Mucosa of descending colon (tissue), 3 donors: ENCODE measurements at regions not wholly inside any gene's neighbourhood (a gene's known extent, or its start where the extent isn't known, plus 50 kb on each side); places are given as distances from the start of the nearest gene placed in this dataset.

ENCODE experiments used
- ATAC-seq: fragments of 200-7000 bp; cut with Tn5 transposase; one replicate; pipeline ENCODE4 v1.9.1; 2020; ENCODE audit warnings: mild to moderate bottlenecking, moderate library complexity
- DNase-seq, 3 donors: peaks; one replicate each; pipeline ENCODE4 v3.0.0-alpha.2; 2020
- H3K36me3 ChIP-seq: fragments of 200-600 bp; one replicate; pipeline ENCODE4 v1.8.0; 2021; ENCODE audit warnings: low read depth, mild to moderate bottlenecking
- H3K4me1 ChIP-seq: fragments of 200-600 bp; one replicate; pipeline ENCODE4 v1.8.0; 2021; ENCODE audit warnings: low read depth, mild to moderate bottlenecking
- H3K4me3 ChIP-seq: fragments of 200-600 bp; one replicate; pipeline ENCODE4 v1.8.0; 2021; ENCODE audit warnings: mild to moderate bottlenecking
- H3K9me3 ChIP-seq: fragments of 200-600 bp; one replicate; pipeline ENCODE4 v1.8.0; 2021; ENCODE audit warnings: mild to moderate bottlenecking
- intact Hi-C, 2 donors: fragments of 100-400 bp; cut with DNase I in 1 of 2; cut with micrococcal nuclease in 1 of 2; formaldehyde crosslinking; loops; one replicate each; pipeline versions ENCODE4 v1.11.0 to v1.11.1; 2022; cut with DNase I, micrococcal nuclease
- TF ChIP-seq, protein P1 (sequence below): fragments of 200-600 bp; IDR thresholded peaks from one replicate; pipeline ENCODE4 v1.8.0; 2022; ENCODE audit warnings: antibody characterized with exemption, mild to moderate bottlenecking
- donor health status: DM: no; HTN: no; CAD: no; lungs with moderate emphysema.
- donor health status: DM: no; HTN: no; CAD: no.
- donor health status: DM: no; HTN: yes; CAD: no.

DNA sequence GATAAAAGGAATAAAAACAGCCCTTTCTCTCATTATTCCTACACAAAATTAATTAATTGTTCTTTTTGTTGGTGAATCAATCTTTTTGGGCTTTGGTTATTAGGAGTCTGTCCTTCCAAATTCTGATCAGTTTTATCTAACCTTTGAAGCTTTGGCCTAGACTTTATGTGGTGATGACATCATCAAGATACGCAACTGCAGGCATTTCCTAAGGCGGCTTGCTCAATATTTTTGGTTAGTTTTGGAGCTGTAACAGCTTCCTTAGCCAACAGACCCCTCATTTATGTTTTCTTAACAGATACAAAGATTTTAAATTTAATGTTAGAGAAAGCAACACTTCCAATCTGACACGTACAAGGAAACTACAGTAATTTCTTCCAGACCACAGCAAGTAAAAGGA is 87.8 kb upstream of the PDE3A start:
- Histone ChIP-seq H3K4me1 (no peaks in the 10 kb centered on the region), H3K9me3 (no peaks in the 10 kb centered on the region), H3K4me3 (no peak overlapping the region), H3K36me3 (no peaks in the 10 kb centered on the region)
- DNase-seq: no peak
- TF ChIP-seq, protein P1, sequence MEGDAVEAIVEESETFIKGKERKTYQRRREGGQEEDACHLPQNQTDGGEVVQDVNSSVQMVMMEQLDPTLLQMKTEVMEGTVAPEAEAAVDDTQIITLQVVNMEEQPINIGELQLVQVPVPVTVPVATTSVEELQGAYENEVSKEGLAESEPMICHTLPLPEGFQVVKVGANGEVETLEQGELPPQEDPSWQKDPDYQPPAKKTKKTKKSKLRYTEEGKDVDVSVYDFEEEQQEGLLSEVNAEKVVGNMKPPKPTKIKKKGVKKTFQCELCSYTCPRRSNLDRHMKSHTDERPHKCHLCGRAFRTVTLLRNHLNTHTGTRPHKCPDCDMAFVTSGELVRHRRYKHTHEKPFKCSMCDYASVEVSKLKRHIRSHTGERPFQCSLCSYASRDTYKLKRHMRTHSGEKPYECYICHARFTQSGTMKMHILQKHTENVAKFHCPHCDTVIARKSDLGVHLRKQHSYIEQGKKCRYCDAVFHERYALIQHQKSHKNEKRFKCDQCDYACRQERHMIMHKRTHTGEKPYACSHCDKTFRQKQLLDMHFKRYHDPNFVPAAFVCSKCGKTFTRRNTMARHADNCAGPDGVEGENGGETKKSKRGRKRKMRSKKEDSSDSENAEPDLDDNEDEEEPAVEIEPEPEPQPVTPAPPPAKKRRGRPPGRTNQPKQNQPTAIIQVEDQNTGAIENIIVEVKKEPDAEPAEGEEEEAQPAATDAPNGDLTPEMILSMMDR: no peak
- intact Hi-C loops: no loop called here
- ATAC-seq: no peak

DNA sequence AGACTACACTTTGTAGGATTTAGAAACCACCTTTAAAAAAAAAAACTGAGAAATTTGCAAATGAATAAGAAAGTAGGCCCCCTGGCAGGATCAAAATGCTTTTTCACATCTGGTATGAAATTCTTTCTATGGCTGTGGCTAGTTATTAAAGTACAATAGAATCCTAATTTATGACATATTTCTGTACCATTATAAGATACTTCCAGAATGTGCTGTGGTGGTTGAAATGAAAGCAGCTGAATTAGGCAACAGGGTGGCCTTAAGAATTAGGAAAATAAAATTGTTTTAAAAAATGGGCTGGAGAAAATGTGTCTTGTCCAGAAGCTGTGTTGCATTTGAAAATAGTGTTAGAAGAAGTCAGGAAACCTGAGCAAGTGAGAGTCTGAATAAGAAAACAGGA is 85.9 kb upstream of the PDE3A start:
- TF ChIP-seq, protein P1: no peak
- intact Hi-C loops: no loop called here
- H3K9me3 ChIP-seq: no peaks in the 10 kb centered on the region

DNA sequence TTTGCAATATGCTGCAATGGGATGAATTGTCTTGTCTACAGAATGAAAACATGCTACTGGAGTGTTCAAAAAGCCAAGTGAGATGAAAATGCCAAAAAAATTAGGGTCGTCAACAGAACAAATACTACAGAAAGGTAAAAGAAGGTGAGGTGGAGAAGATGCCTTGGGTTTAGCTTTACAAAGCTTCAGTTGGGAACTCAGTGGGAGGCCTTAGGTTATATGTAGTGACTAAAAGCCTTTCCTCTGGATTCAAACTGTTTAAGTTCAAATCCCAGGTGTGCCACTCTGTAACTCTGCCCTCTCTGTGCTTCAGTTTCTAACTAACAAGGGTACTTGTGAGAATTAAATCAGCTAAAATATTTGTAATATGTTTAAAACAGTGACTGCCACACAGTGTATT is 84.9 kb upstream of the PDE3A start:
- H3K9me3 ChIP-seq: no peaks in the 10 kb centered on the region
- intact Hi-C loops: no loop called here
- no peaks in the 10 kb centered on the region for H3K36me3 ChIP-seq
- no peaks in the 10 kb centered on the region for H3K4me1 ChIP-seq
- no peak overlapping the region for H3K4me3 ChIP-seq
- TF ChIP-seq, protein P1: no peak
- no peak for DNase-seq
- no peak for ATAC-seq

More for the DNA sequence above, 85.9 kb upstream of the PDE3A start:
- H3K4me1 ChIP-seq: no peaks in the 10 kb centered on the region
- no peaks in the 10 kb centered on the region for H3K36me3 ChIP-seq
- H3K4me3 ChIP-seq: no peak overlapping the region
- ATAC-seq (no peak), DNase-seq (no peak)

DNA sequence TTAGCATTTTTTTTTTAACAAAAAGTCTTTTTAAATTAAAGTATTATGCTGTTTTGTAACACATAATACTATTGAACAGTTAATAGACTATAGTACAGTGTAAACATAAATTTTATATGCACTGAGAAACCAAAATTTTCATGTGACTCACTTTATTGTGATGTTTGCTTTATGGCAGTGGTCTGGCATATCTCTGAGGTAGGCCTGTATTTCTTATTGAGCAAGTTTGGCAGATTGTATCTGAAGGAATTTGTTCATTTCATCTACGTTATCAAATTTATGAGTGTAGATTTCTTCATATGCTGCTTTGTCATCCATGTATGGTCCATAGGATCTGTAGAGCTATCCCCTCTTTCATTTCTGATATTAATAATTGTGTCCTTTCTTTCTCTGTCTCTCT is 78.8 kb upstream of the PDE3A start:
- Histone ChIP-seq H3K4me1 (no peaks in the 10 kb centered on the region), H3K36me3 (no peaks in the 10 kb centered on the region), H3K9me3 (no peaks in the 10 kb centered on the region), H3K4me3 (no peak overlapping the region)
- intact Hi-C loops: no loop called here
- TF ChIP-seq, protein P1: no peak
- ATAC-seq (no peak), DNase-seq (no peak)

DNA sequence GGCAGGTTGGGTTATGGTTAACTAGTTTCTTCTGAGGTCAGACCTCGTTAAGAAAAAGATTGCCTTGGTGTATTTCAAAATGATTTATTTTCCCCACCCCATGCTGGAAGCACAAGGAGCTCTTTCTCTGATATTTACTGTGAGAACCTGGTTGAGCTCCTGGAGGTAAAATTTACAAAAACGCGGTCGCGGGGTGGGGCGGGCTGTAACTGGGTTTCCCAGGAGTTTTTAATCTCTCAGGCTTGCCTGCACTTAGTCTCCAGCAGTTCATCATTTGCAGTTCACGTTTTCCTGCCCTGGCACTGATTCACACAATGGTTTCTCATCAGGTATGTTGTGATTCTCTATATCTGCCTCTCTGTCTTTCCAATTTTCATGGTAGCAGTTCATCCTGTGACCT is 67.9 kb upstream of the PDE3A start:
- Histone ChIP-seq H3K9me3 (peaks cover 8% of the 10 kb centered on the region), H3K4me3 (no peak overlapping the region), H3K36me3 (no peaks in the 10 kb centered on the region), H3K4me1 (no peaks in the 10 kb centered on the region)
- TF ChIP-seq, protein P1: no peak
- DNase-seq (no peak), ATAC-seq (no peak)
- intact Hi-C loops: no loop called here

DNA sequence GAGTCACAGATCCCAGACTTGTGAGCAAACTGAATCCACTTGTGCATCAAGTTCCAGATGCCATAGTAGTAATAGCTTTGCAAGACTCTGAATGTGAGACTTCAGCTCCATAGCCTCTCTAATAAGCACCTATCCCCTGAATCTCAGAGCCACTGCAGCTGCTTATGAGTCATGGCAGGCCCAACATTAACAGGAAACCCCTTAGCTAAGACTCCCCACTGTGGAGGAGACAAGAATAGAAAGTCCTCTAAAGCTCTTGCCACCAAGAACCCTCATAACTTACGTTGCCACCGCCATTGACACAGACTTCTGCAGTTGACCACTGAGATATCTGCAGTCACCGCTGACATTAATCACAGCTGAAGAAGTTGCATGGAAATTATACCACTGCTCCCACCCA is 62.9 kb upstream of the PDE3A start:
- Histone ChIP-seq H3K36me3 (no peaks in the 10 kb centered on the region), H3K4me1 (no peaks in the 10 kb centered on the region), H3K4me3 (no peak overlapping the region), H3K9me3 (peaks cover 10% of the 10 kb centered on the region)
- DNase-seq: no peak
- intact Hi-C loops: no loop called here
- TF ChIP-seq, protein P1: no peak
- ATAC-seq: no peak
